ENCODE measurements at regions not wholly inside any gene's neighbourhood (a gene's known extent, or its start where the extent isn't known, plus 50 kb on each side); places are given as distances from the start of the nearest gene placed in this dataset.

DNA sequence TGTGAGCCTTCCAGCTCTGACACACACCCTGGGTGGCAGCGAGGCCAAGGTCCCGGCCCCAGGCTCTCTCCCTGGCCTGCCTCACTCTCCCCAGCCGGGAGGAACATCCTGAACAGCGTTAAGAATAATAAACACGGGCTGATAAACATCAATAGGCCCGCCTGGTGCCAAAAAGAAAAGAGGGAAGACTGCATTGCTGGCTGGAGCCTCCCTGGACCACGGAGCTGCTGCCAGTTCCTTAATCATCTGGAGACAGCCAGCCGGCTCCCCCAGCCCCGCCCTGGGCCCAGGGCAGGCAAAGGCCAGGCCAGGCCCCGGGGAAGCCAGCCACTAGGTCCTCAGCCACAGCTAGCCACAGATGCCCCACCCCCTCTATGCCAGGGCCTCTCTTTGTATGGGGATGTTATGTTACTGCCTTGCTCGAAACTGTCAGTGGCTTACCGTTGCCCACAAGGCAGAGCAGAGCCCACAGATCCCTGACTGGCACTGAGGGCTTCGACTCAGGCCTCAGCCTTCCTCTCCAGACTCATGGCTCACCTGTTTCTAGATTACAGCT is 293.7 kb downstream of the DYSF start:
- peaks cover 8% of the 10 kb centered on the region for H3K27me3 Mint-ChIP-seq (ENCODE audit: insufficient read depth, low read depth)
- DNase-seq (ENCODE audit: low spot score): no peak
- H3K9ac ChIP-seq: no peak overlapping the region
- H3K36me3 Mint-ChIP-seq: no peaks in the 10 kb centered on the region
- no peak overlapping the region for H3K4me3 Mint-ChIP-seq
- no peaks in the 10 kb centered on the region for H3K79me2 ChIP-seq (ENCODE audit: low read depth)
- no peaks in the 10 kb centered on the region for H3K4me1 ChIP-seq
- H3K27ac Mint-ChIP-seq: no peak overlapping the region
- H3K4me2 ChIP-seq: no peak overlapping the region
- no peak for TF ChIP-seq CTCF (IDR thresholded peaks at IDR 0.05)
- TF ChIP-seq EZH2 (IDR thresholded peaks at IDR 0.05): no peak
- no peak for TF ChIP-seq EZH2phosphoT487 (IDR thresholded peaks at IDR 0.05)
- H3K4me1 Mint-ChIP-seq: peaks cover 27% of the 10 kb centered on the region
- H4K20me1 ChIP-seq (ENCODE audit: low read depth): no peaks in the 10 kb centered on the region
- no peaks in the 10 kb centered on the region for H3K27me3 ChIP-seq
- no peaks in the 10 kb centered on the region for H3K36me3 ChIP-seq
- H3F3A ChIP-seq (ENCODE audit: low read depth): no peaks in the 10 kb centered on the region
- H2AFZ ChIP-seq (replicated peaks): no peak overlapping the region
- no peaks in the 10 kb centered on the region for H3K9me3 ChIP-seq (ENCODE audit: low read depth)
- no peak overlapping the region for H3K27ac ChIP-seq
- peaks cover 2% of the 10 kb centered on the region for H3K9me3 Mint-ChIP-seq
- H3K4me3 ChIP-seq: no peak overlapping the region

GRCh38 chr2:71744781-71745180 is 291.4 kb downstream of the DYSF start:
- Mint-ChIP-seq H3K4me1 (peaks cover 26% of the 10 kb centered on the region), H3K27ac (peak overlapping the region; percentile 36), H3K36me3 (no peaks in the 10 kb centered on the region), H3K27me3 (ENCODE audit: insufficient read depth, low read depth) (peaks cover 8% of the 10 kb centered on the region), H3K4me3 (no peak overlapping the region), H3K9me3 (peaks cover 9% of the 10 kb centered on the region)
- Histone ChIP-seq H3K27ac (no peak overlapping the region), H3K9me3 (ENCODE audit: low read depth) (no peaks in the 10 kb centered on the region), H3K36me3 (no peaks in the 10 kb centered on the region), H3K4me1 (no peaks in the 10 kb centered on the region), H3K9ac (no peak overlapping the region), H2AFZ (replicated peaks) (no peak overlapping the region), H3K79me2 (ENCODE audit: low read depth) (no peaks in the 10 kb centered on the region), H3K27me3 (no peaks in the 10 kb centered on the region), H4K20me1 (ENCODE audit: low read depth) (no peaks in the 10 kb centered on the region), H3K4me3 (no peak overlapping the region), H3F3A (ENCODE audit: low read depth) (no peaks in the 10 kb centered on the region), H3K4me2 (no peak overlapping the region)
- TF ChIP-seq CTCF (IDR thresholded peaks at IDR 0.05) (no peak), EZH2phosphoT487 (IDR thresholded peaks at IDR 0.05) (no peak), EZH2 (IDR thresholded peaks at IDR 0.05) (no peak)
- no peak for DNase-seq (ENCODE audit: low spot score)

DNA sequence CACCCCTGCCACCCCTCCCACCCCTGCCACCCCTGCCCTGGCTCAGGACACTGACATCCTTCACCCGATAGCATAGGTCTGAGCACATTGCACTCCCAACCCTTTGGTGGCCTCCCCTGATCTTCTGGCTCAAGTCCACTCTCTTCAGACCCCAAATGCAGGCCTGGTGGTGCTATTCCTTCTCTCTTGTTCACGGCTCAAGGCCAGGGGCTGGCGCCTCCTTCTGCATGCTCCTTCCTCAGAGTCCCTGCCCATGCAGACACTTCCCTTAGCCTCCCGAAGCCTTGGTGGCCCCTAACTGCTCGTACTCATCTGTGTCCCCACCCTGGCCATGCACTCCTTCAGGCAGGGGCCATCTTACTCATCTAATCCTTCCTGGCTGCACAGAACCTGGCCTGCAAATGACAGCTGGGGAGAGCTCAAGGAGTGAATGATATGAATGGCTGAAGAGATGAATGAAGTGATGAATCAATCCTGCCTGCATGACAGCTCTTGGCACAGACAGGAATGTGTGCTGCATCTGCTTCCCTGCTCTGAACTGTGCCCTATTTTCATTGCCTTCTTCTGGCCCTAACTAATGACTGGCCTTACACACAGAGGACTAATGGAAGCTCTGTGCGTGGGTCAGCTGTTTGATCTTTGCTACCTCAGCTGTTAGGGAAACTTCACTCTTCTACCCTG is 290.8 kb downstream of the DYSF start:
- no peak for TF ChIP-seq EZH2 (IDR thresholded peaks at IDR 0.05)
- no peak for TF ChIP-seq CTCF (IDR thresholded peaks at IDR 0.05)
- Histone ChIP-seq H3K4me3 (no peak overlapping the region), H3K79me2 (ENCODE audit: low read depth) (no peaks in the 10 kb centered on the region), H3K27ac (no peak overlapping the region), H4K20me1 (ENCODE audit: low read depth) (no peaks in the 10 kb centered on the region), H3K9me3 (ENCODE audit: low read depth) (no peaks in the 10 kb centered on the region), H3F3A (ENCODE audit: low read depth) (no peaks in the 10 kb centered on the region), H2AFZ (replicated peaks) (no peak overlapping the region), H3K9ac (no peak overlapping the region), H3K27me3 (no peaks in the 10 kb centered on the region), H3K36me3 (no peaks in the 10 kb centered on the region), H3K4me1 (no peaks in the 10 kb centered on the region), H3K4me2 (no peak overlapping the region)
- Mint-ChIP-seq H3K9me3 (peaks cover 9% of the 10 kb centered on the region), H3K27ac (no peak overlapping the region), H3K4me1 (peaks cover 20% of the 10 kb centered on the region), H3K27me3 (ENCODE audit: insufficient read depth, low read depth) (peaks cover 8% of the 10 kb centered on the region), H3K36me3 (no peaks in the 10 kb centered on the region), H3K4me3 (no peak overlapping the region)
- DNase-seq (ENCODE audit: low spot score): no peak

Measured in neural progenitor cell (in vitro differentiated cells).